Pancreas (tissue), 10 donors: ENCODE measurements at regions not wholly inside any gene's neighbourhood (a gene's known extent, or its start where the extent isn't known, plus 50 kb on each side); places are given as distances from the start of the nearest gene placed in this dataset.

Experiments used
- ATAC-seq, 4 donors: fragments of 200-7000 bp; cut with Tn5 transposase; one replicate each; pipeline versions ENCODE4 v1.8.0 to v1.9.1; 2020; ENCODE audit warnings: mild to moderate bottlenecking in 4 of 4, moderate library complexity in 4 of 4
- DNase-seq, 6 donors: peaks; one replicate each; pipeline ENCODE4 v3.0.0-alpha.2; 2020
- FAIRE-seq: peaks from 2 replicates; lab custom pipeline; 2012; peaks lifted over from hg19 to GRCh38; lab: Jason Lieb, UNC
- H3K27ac ChIP-seq, 4 donors: fragments of 200-600 bp; sonication (generic); 1 replicate in 3 of 4; 2 replicates in 1 of 4; pipeline versions ENCODE4 v1.5.0 to v1.8.0; 2020
- H3K27me3 ChIP-seq, 4 donors: fragments of 200-600 bp; one replicate each; pipeline ENCODE4 v1.8.0; 2021
- H3K36me3 ChIP-seq, 3 donors: fragments of 200-600 bp; sonication (generic) in 1 of 3; one replicate each; pipeline versions ENCODE4 v1.5.0 to v1.8.0; 2020 to 2021
- H3K4me1 ChIP-seq, 3 donors: fragments of 200-600 bp; one replicate each; pipeline ENCODE4 v1.8.0; 2021
- H3K4me3 ChIP-seq, 4 donors: fragments of 200-600 bp; sonication (generic) in 2 of 4; one replicate each; pipeline versions ENCODE4 v1.5.0 to v1.8.0; 2020 to 2021
- H3K9me3 ChIP-seq, 4 donors: fragments of 200-600 bp; one replicate each; pipeline ENCODE4 v1.8.0; 2021
- WGBS, 2 donors: extraction: QIAGEN DNeasy Blood & Tissue Kit; methylation state at CpG; one replicate each; pipeline ENCODE4 v1.1.7; 2013; 5-methylcytosine and 5-hydroxymethylcytosine counted together
- intact Hi-C, 3 donors: fragments of 100-400 bp; cut with DNase I; formaldehyde crosslinking; loops; one replicate each; pipeline versions ENCODE4 v1.11.1 to v1.14.2; 2022
- TF ChIP-seq, protein P1 (sequence below), 4 donors: fragments of 200-600 bp; sonication (generic) in 3 of 4; IDR thresholded peaks; one replicate each; pipeline versions ENCODE4 v1.5.0 to v1.8.0; 2021; ENCODE audit warnings: antibody characterized with exemption in 4 of 4
- donor health status: healthy with polysubstance abuse.
- donor health status: DM: no; HTN: no; CAD: no; lungs with moderate emphysema.
- donor health status: DM: no; HTN: no; CAD: no.
- donor health status: control.
- donor health status: control.
- donor health status: Bipolar disorder and iron deficiency.
- donor health status: DM: yes; HTN: yes; CAD: no.
- donor health status: DM: no; HTN: no; CAD: no.
- donor health status: DM: no; HTN: no; CAD: no.
- donor health status: DM: yes; HTN: yes; CAD: no.

GRCh38 chr1:79448426-79448825, 441.9 kb upstream of the ADGRL4 start:
- 50 to 70% methylated on average over 2 of the region's 2 CpGs for WGBS, 2 donors
- no peak for FAIRE-seq
- no peak for ATAC-seq
- TF ChIP-seq, protein P1, sequence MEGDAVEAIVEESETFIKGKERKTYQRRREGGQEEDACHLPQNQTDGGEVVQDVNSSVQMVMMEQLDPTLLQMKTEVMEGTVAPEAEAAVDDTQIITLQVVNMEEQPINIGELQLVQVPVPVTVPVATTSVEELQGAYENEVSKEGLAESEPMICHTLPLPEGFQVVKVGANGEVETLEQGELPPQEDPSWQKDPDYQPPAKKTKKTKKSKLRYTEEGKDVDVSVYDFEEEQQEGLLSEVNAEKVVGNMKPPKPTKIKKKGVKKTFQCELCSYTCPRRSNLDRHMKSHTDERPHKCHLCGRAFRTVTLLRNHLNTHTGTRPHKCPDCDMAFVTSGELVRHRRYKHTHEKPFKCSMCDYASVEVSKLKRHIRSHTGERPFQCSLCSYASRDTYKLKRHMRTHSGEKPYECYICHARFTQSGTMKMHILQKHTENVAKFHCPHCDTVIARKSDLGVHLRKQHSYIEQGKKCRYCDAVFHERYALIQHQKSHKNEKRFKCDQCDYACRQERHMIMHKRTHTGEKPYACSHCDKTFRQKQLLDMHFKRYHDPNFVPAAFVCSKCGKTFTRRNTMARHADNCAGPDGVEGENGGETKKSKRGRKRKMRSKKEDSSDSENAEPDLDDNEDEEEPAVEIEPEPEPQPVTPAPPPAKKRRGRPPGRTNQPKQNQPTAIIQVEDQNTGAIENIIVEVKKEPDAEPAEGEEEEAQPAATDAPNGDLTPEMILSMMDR (IDR thresholded peaks at IDR 0.05) = no peak
- Histone ChIP-seq H3K4me1 (no peaks in the 10 kb centered on the region), H3K27ac (no peak overlapping the region), H3K9me3 (no peaks in the 10 kb centered on the region), H3K27me3 (no peaks in the 10 kb centered on the region), H3K4me3 (no peak overlapping the region), H3K36me3 (no peaks in the 10 kb centered on the region)
- intact Hi-C loops = no loop called here
- DNase-seq = no peak

- H3K27me3 ChIP-seq = no peaks in the 10 kb centered on the region
- DNase-seq (no peak), FAIRE-seq (no peak), ATAC-seq (no peak)
- H3K9me3 ChIP-seq = no peaks in the 10 kb centered on the region
- 54 to 67% methylated on average over 2 of the region's 2 CpGs for WGBS, 2 donors
- intact Hi-C loops = no loop called here
- H3K4me1 ChIP-seq = no peaks in the 10 kb centered on the region
- H3K4me3 ChIP-seq = no peak overlapping the region
- H3K36me3 ChIP-seq = no peaks in the 10 kb centered on the region
- TF ChIP-seq, protein P1 (IDR thresholded peaks at IDR 0.05) = no peak
- H3K27ac ChIP-seq = no peak overlapping the region
These were observed 434.7 kb upstream of the ADGRL4 start for GRCh38 chr1:79441238-79441637.

- H3K27me3 ChIP-seq = no peaks in the 10 kb centered on the region
- no peak for ATAC-seq
- WGBS, 2 donors = 71 to 75% methylated on average over 2 of the region's 2 CpGs
- no peak overlapping the region for H3K27ac ChIP-seq
- TF ChIP-seq, protein P1 (IDR thresholded peaks at IDR 0.05) = no peak
- H3K9me3 ChIP-seq = no peaks in the 10 kb centered on the region
- H3K36me3 ChIP-seq = no peaks in the 10 kb centered on the region
- no peaks in the 10 kb centered on the region for H3K4me1 ChIP-seq
- H3K4me3 ChIP-seq = no peak overlapping the region
- intact Hi-C loops = no loop called here
- no peak for FAIRE-seq
- no peak for DNase-seq
These were observed 431.0 kb upstream of the ADGRL4 start for GRCh38 chr1:79437540-79437939.

GRCh38 chr1:79431340-79431739, 424.8 kb upstream of the ADGRL4 start:
- no peak for DNase-seq
- no peaks in the 10 kb centered on the region for H3K4me1 ChIP-seq
- TF ChIP-seq, protein P1 (IDR thresholded peaks at IDR 0.05) = no peak
- no peak for ATAC-seq
- intact Hi-C loops = no loop called here
- no peak overlapping the region for H3K4me3 ChIP-seq
- no peak for FAIRE-seq
- H3K9me3 ChIP-seq = no peaks in the 10 kb centered on the region
- no peaks in the 10 kb centered on the region for H3K36me3 ChIP-seq
- H3K27ac ChIP-seq = no peak overlapping the region
- WGBS, 2 donors = 39 to 49% methylated on average over 2 of the region's 2 CpGs
- H3K27me3 ChIP-seq = no peaks in the 10 kb centered on the region

DNA sequence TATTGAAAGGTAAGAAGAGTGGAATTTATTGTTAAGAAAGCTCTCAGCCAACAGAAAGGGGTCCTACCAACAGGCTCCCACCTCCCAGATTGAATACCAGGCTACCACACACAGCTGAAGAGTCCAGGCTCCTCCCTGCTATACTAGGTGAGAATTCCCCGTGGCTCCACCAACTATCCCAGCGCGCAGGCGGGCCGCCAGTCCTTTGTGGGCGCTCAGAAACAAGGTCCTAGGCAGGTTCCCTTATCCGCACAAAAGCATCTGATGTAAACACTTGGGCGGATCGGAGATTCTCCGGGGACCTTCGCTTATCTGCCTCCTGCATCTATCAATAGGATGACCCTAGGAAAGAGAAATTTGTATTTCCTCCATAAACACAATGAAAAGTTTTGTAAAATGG, 423.9 kb upstream of the ADGRL4 start:
- no peaks in the 10 kb centered on the region for H3K36me3 ChIP-seq
- no peak overlapping the region for H3K27ac ChIP-seq
- intact Hi-C loops = no loop called here
- no peak for FAIRE-seq
- H3K4me3 ChIP-seq = no peak overlapping the region
- TF ChIP-seq, protein P1 (IDR thresholded peaks at IDR 0.05) = no peak
- no peak for ATAC-seq
- no peaks in the 10 kb centered on the region for H3K9me3 ChIP-seq
- 29 to 56% methylated on average over 11 of the region's 11 CpGs for WGBS, 2 donors
- no peaks in the 10 kb centered on the region for H3K27me3 ChIP-seq
- DNase-seq = no peak
- H3K4me1 ChIP-seq = no peaks in the 10 kb centered on the region
